ENCODE measurements at regions not wholly inside any gene's neighbourhood (a gene's known extent, or its start where the extent isn't known, plus 50 kb on each side); places are given as distances from the start of the nearest gene placed in this dataset.

- 41% methylated on average over 5 of the region's 5 CpGs for whole genome bisulfite sequencing (ENCODE audit: low lambda C conversion rate)
Observed at GRCh38 chr2:128710242-128710641, 391.6 kb upstream of the HS6ST1 start.

More at GRCh38 chr2:128710242-128710641, 391.6 kb upstream of the HS6ST1 start:
- CTCF ChIA-PET (ENCODE audit: low intra/inter-chr PET ratio, low total read pairs): no interaction called here
- H3K27me3 ChIP-seq (ENCODE audit: control insufficient read depth in 1 of 2, insufficient read depth in 2 of 2, low read length in 2 of 2): peaks cover 0 to 19% of the 10 kb centered on the region in 2 experiments; a peak in 2 of 5 replicates
- H3K79me2 ChIP-seq (ENCODE audit: insufficient read depth, low read length): no peaks in the 10 kb centered on the region
- no peak overlapping the region for H3K4me2 ChIP-seq (ENCODE audit: low read depth, low read length)
- H3K9ac ChIP-seq (ENCODE audit: insufficient read depth, low read depth, low read length): no peak overlapping the region
- in situ Hi-C loops (cut with HindIII; ENCODE audit: extremely low pct_ligation_motif_present, low pct_unique_long_range_greater_than_20kb) (no loop called here), intact Hi-C loops (cut with micrococcal nuclease; ENCODE audit: unreplicated experiment) (no loop called here)
- H3K9me3 ChIP-seq (ENCODE audit: low read length): peaks cover 28% of the 10 kb centered on the region
- H2AFZ ChIP-seq (ENCODE audit: low read length): no peak overlapping the region
- H3K27ac ChIP-seq (ENCODE audit: extremely low read length, insufficient read depth, low read length): no peak overlapping the region
- POLR2A ChIA-PET: no interaction called here
- DNase-seq (ENCODE audit: low spot score) (no peak), ATAC-seq (no peak), FAIRE-seq (no peak)
- no TSS peak for BruUV-seq (replicated peaks)
- TF ChIP-seq MYC (CRISPR knock-in tag; IDR thresholded peaks at IDR 0.05; ENCODE audit: borderline replicate concordance) (no peak), THAP7 (CRISPR knock-in tag; IDR thresholded peaks at IDR 0.05) (no peak), KLF15 (CRISPR knock-in tag; IDR thresholded peaks at IDR 0.05; ENCODE audit: borderline replicate concordance) (no peak), ZBTB7A (CRISPR knock-in tag; IDR thresholded peaks at IDR 0.05) (no peak), ZNF343 (CRISPR knock-in tag; IDR thresholded peaks at IDR 0.05) (no peak), ZNF546 (CRISPR knock-in tag; conservative IDR thresholded peaks at IDR 0.05) (no peak), PREB (CRISPR knock-in tag; IDR thresholded peaks at IDR 0.05) (no peak), SIX1 (CRISPR knock-in tag; IDR thresholded peaks at IDR 0.05; ENCODE audit: borderline replicate concordance) (no peak), ZNF33A (CRISPR knock-in tag; IDR thresholded peaks at IDR 0.05; ENCODE audit: borderline replicate concordance) (no peak), CSRNP1 (CRISPR knock-in tag; IDR thresholded peaks at IDR 0.05) (no peak), SMAD3 (CRISPR knock-in tag; IDR thresholded peaks at IDR 0.05) (no peak), ZSCAN22 (CRISPR knock-in tag; IDR thresholded peaks at IDR 0.05) (no peak), RFXAP (CRISPR knock-in tag; IDR thresholded peaks at IDR 0.05; ENCODE audit: borderline replicate concordance) (no peak), SRSF9 (IDR thresholded peaks at IDR 0.05; ENCODE audit: borderline replicate concordance, insufficient read depth, low read depth, low read length, poor library complexity, severe bottlenecking) (no peak)
- no peaks in the 10 kb centered on the region for H3K4me1 ChIP-seq (ENCODE audit: insufficient read depth, low read length)
- H3K4me3 ChIP-seq (replicated peaks in 1 of 3; ENCODE audit: insufficient read depth in 1 of 3, low read depth in 2 of 3, low read length in 3 of 3): no peak overlapping the region
- no peaks in the 10 kb centered on the region for H3K36me3 ChIP-seq (replicated peaks in 1 of 2; ENCODE audit: control insufficient read depth in 1 of 2, insufficient read depth in 2 of 2, low read length in 2 of 2)
- H4K20me1 ChIP-seq (ENCODE audit: insufficient read depth, low read length): no peaks in the 10 kb centered on the region
